H9 (cell line): ENCODE measurements at regions not wholly inside any gene's neighbourhood (a gene's known extent, or its start where the extent isn't known, plus 50 kb on each side); places are given as distances from the start of the nearest gene placed in this dataset.

Experiments used
- DNase-seq: peaks from one replicate; pipeline ENCODE4 v3.0.0-alpha.2; 2017
- H2AFZ ChIP-seq: one replicate; pipeline ENCODE4 v1.6.1; 2013; ENCODE audit warnings: mild to moderate bottlenecking, low read length, control low read depth, moderate library complexity
- H2AK5ac ChIP-seq: 2 replicates; pipeline ENCODE4 v1.6.1; 2013; ENCODE audit warnings: low read length, control low read depth, mixed read lengths; ENCODE audit not compliant: insufficient read length
- H2BK120ac ChIP-seq: one replicate; pipeline ENCODE4 v1.6.1; 2013; ENCODE audit warnings: low read depth, mild to moderate bottlenecking, low read length, control low read depth, inconsistent platforms; ENCODE audit not compliant: poor library complexity, severe bottlenecking
- H2BK12ac ChIP-seq: 2 replicates; pipeline ENCODE4 v1.6.1; 2013; ENCODE audit warnings: low read length, control low read depth, mixed read lengths, low read depth; ENCODE audit not compliant: insufficient read length
- H2BK15ac ChIP-seq: 2 replicates; pipeline ENCODE4 v1.6.1; 2013; ENCODE audit warnings: low read depth, low read length, control low read depth
- H2BK20ac ChIP-seq: one replicate; pipeline ENCODE4 v1.6.1; 2013; ENCODE audit warnings: low read depth, mild to moderate bottlenecking, low read length, control low read depth, inconsistent platforms; ENCODE audit not compliant: poor library complexity, severe bottlenecking
- H2BK5ac ChIP-seq: 2 replicates; pipeline ENCODE4 v1.6.1; 2013; ENCODE audit warnings: low read length, control low read depth, mixed read lengths; ENCODE audit not compliant: insufficient read length
- H3K14ac ChIP-seq: 2 replicates; pipeline ENCODE4 v1.6.1; 2013; ENCODE audit warnings: low read length, control low read depth; ENCODE audit not compliant: insufficient read depth
- H3K18ac ChIP-seq: 2 replicates; pipeline ENCODE4 v1.6.1; 2013; ENCODE audit warnings: low read depth, mild to moderate bottlenecking, mixed read lengths, low read length, control low read depth; ENCODE audit not compliant: insufficient read length
- H3K23ac ChIP-seq: 2 replicates; pipeline ENCODE4 v1.6.1; 2013; ENCODE audit warnings: low read length, control low read depth, mixed read lengths, low read depth; ENCODE audit not compliant: insufficient read length
- H3K23me2 ChIP-seq: 2 replicates; pipeline ENCODE4 v1.6.1; 2013; ENCODE audit warnings: low read depth, mild to moderate bottlenecking, mixed read lengths, low read length, control low read depth; ENCODE audit not compliant: insufficient read length, poor library complexity, severe bottlenecking
- H3K27ac ChIP-seq: 2 replicates; pipeline ENCODE4 v1.5.1; 2013; ENCODE audit warnings: low read length, control low read depth, mixed read lengths, low read depth; ENCODE audit not compliant: insufficient read length
- H3K27me3 ChIP-seq: 2 replicates; pipeline ENCODE4 v1.6.1; 2013; ENCODE audit warnings: low read length, control low read depth, inconsistent platforms; ENCODE audit not compliant: insufficient read depth
- H3K4ac ChIP-seq: 2 replicates; pipeline ENCODE4 v1.6.1; 2013; ENCODE audit warnings: low read depth, mild to moderate bottlenecking, control low read depth, inconsistent platforms, low read length, moderate library complexity
- H3K4me1 ChIP-seq: 2 replicates; pipeline ENCODE4 v1.6.1; 2013; ENCODE audit warnings: low read length, control low read depth, inconsistent platforms; ENCODE audit not compliant: insufficient read depth
- H3K4me2 ChIP-seq: 2 replicates; pipeline ENCODE4 v1.6.1; 2013; ENCODE audit warnings: low read length, control low read depth, mixed read lengths; ENCODE audit not compliant: insufficient read length, insufficient read depth
- H3K56ac ChIP-seq: 2 replicates; pipeline ENCODE4 v1.6.1; 2013; ENCODE audit warnings: low read depth, mild to moderate bottlenecking, mixed read lengths, low read length, control low read depth; ENCODE audit not compliant: insufficient read length
- H3K79me1 ChIP-seq: 2 replicates; pipeline ENCODE4 v1.6.1; 2013; ENCODE audit warnings: low read depth, mild to moderate bottlenecking, moderate library complexity, low read length, control low read depth, inconsistent platforms; ENCODE audit not compliant: insufficient read depth, poor library complexity, severe bottlenecking
- H3K79me2 ChIP-seq: 2 replicates; pipeline ENCODE4 v1.6.1; 2013; ENCODE audit warnings: low read length, control low read depth, inconsistent platforms; ENCODE audit not compliant: insufficient read depth
- H3K9ac ChIP-seq: 2 replicates; pipeline ENCODE4 v1.6.1; 2013; ENCODE audit warnings: low read length, control low read depth, mixed read lengths; ENCODE audit not compliant: insufficient read length; ENCODE audit errors: extremely low read depth
- H3K9me3 ChIP-seq: one replicate; pipeline ENCODE4 v1.6.1; 2013; ENCODE audit warnings: low read depth, low read length, inconsistent platforms; ENCODE audit not compliant: control insufficient read depth
- H3T11ph ChIP-seq: one replicate; pipeline ENCODE4 v1.6.1; 2013; ENCODE audit warnings: mild to moderate bottlenecking, low read length, control low read depth, inconsistent platforms
- H4K20me1 ChIP-seq: one replicate; pipeline ENCODE4 v1.6.1; 2013; ENCODE audit not compliant: control insufficient read depth, insufficient read length, insufficient read depth
- H4K5ac ChIP-seq: 2 replicates; pipeline ENCODE4 v1.6.1; 2013; ENCODE audit warnings: low read depth, mild to moderate bottlenecking, mixed read lengths, low read length, control low read depth; ENCODE audit not compliant: insufficient read length
- H4K8ac ChIP-seq: replicated peaks from 2 replicates; pipeline ENCODE4 v1.6.1; 2013; ENCODE audit warnings: low read length, control low read depth, mixed read lengths, low read depth; ENCODE audit not compliant: insufficient read length
- H4K91ac ChIP-seq: 2 replicates; pipeline ENCODE4 v1.6.1; 2013; ENCODE audit warnings: low read depth, mild to moderate bottlenecking, moderate library complexity, mixed read lengths, low read length, control low read depth; ENCODE audit not compliant: insufficient read length
- H3K27ac Mint-ChIP-seq, 3 experiments: 2 replicates in 2 of 3; 3 replicates in 1 of 3; pipeline ENCODE4 v1.8.0; 2020 to 2021; ENCODE audit warnings: mixed read lengths in 3 of 3, mild to moderate bottlenecking in 1 of 3, moderate library complexity in 1 of 3
- H3K27me3 Mint-ChIP-seq: 2 replicates; pipeline ENCODE4 v1.8.0; 2021; ENCODE audit warnings: low read depth, mild to moderate bottlenecking, moderate library complexity, mixed read lengths
- H3K36me3 Mint-ChIP-seq, 3 experiments: 2 replicates in 2 of 3; 3 replicates in 1 of 3; pipeline ENCODE4 v1.8.0; 2020 to 2021; ENCODE audit warnings: low read depth in 3 of 3, mixed read lengths in 3 of 3; ENCODE audit not compliant: insufficient read depth in 1 of 3
- H3K4me1 Mint-ChIP-seq, 2 experiments: 2 replicates each; pipeline ENCODE4 v1.8.0; 2020; ENCODE audit warnings: mixed read lengths in 2 of 2
- H3K4me3 Mint-ChIP-seq, 2 experiments: 2 replicates in 1 of 2; 3 replicates in 1 of 2; pipeline ENCODE4 v1.8.0; 2020 to 2021; ENCODE audit warnings: mild to moderate bottlenecking in 2 of 2, mixed read lengths in 2 of 2, moderate library complexity in 1 of 2
- H3K9me3 Mint-ChIP-seq, 2 experiments: 2 replicates in 1 of 2; 3 replicates in 1 of 2; pipeline ENCODE4 v1.8.0; 2020; ENCODE audit warnings: mild to moderate bottlenecking in 2 of 2, mixed read lengths in 2 of 2, moderate library complexity in 1 of 2
- CTCF ChIP-seq: fragments of 200-600 bp; sonication (generic); conservative IDR thresholded peaks from 3 replicates; pipeline ENCODE4 v1.8.0; 2021; ENCODE audit warnings: antibody characterized with exemption, mild to moderate bottlenecking
- WGBS: extraction: QIAGEN DNeasy Blood & Tissue Kit; methylation state at CpG from one replicate; pipeline ENCODE4 v1.1.7; 2013; ENCODE audit warnings: missing lambda C conversion rate, low lambda C conversion rate, mixed read lengths; ENCODE audit not compliant: insufficient read length; ENCODE audit errors: extremely low coverage; 5-methylcytosine and 5-hydroxymethylcytosine counted together

GRCh38 chr11:27806122-27806521 lies 105.9 kb upstream of the BDNF start:
- Mint-ChIP-seq H3K27ac (no peak overlapping the region), H3K4me3 (no peak overlapping the region), H3K4me1 (peaks cover 4 to 12% of the 10 kb centered on the region in 2 experiments), H3K36me3 (peaks cover 0 to 1% (median 0%) of the 10 kb centered on the region in 3 experiments; a peak in 3 of 7 replicates), H3K9me3 (peaks cover 0 to 5% of the 10 kb centered on the region in 2 experiments; a peak in 2 of 5 replicates), H3K27me3 (peaks cover 20% of the 10 kb centered on the region)
- Histone ChIP-seq H3K27ac (no peak overlapping the region), H2BK12ac (no peak overlapping the region), H2BK5ac (no peak overlapping the region), H3K4me2 (no peak overlapping the region), H3K23ac (no peak overlapping the region), H3K4me1 (no peaks in the 10 kb centered on the region), H3K9me3 (no peaks in the 10 kb centered on the region), H2BK15ac (no peak overlapping the region), H3K4ac (no peak overlapping the region), H3K23me2 (no peaks in the 10 kb centered on the region), H3K56ac (no peak overlapping the region), H3K9ac (no peak overlapping the region), H3K18ac (no peak overlapping the region), H3K27me3 (no peaks in the 10 kb centered on the region), H4K8ac (no peak overlapping the region), H2BK120ac (no peak overlapping the region), H3K79me2 (no peaks in the 10 kb centered on the region), H2AFZ (no peak overlapping the region), H4K91ac (no peak overlapping the region), H3K14ac (no peak overlapping the region), H3T11ph (no peak overlapping the region), H4K20me1 (no peaks in the 10 kb centered on the region), H4K5ac (no peak overlapping the region), H2AK5ac (no peak overlapping the region), H2BK20ac (no peak overlapping the region), H3K79me1 (no peaks in the 10 kb centered on the region)
- peak; percentile 42 for DNase-seq
- no peak for TF ChIP-seq CTCF
- WGBS = no CpG with 5 or more reads among the region's 19 CpGs
